SK-N-SH (cell line): ENCODE measurements at regions not wholly inside any gene's neighbourhood (a gene's known extent, or its start where the extent isn't known, plus 50 kb on each side); places are given as distances from the start of the nearest gene placed in this dataset.

Source experiments
- CTCF ChIA-PET: fragments of 300-600, 350-600 bp; formaldehyde crosslinking; extraction: SDS; loops from one replicate; lab custom pipeline; 2021; lab: Yijun Ruan, JAX
- POLR2A ChIA-PET: fragments of 350-600 bp; sonication (Branson Sonifier 250); formaldehyde crosslinking; extraction: SDS; loops from one replicate; lab custom pipeline; 2020; ENCODE audit warnings: antibody characterized with exemption, inconsistent platforms; lab: Yijun Ruan, JAX
- DNase-seq: peaks from one replicate; pipeline ENCODE4 v3.0.0; 2012
- H2AFZ ChIP-seq: fragments of 200-600 bp; sonication (generic); 2 replicates; pipeline ENCODE4 v1.8.1; 2016; ENCODE audit warnings: antibody characterized with exemption, mild to moderate bottlenecking, low read depth
- H3F3A ChIP-seq: fragments of 200-600 bp; sonication (generic); replicated peaks from 2 replicates; pipeline ENCODE3; 2016; ENCODE audit warnings: antibody characterized with exemption, mild to moderate bottlenecking; ENCODE audit not compliant: insufficient read depth
- H3K27ac ChIP-seq, 2 experiments: fragments of 200-500 bp in 1 of 2; fragments of 200-600 bp in 1 of 2; sonication (Bioruptor generic) in 1 of 2; sonication (generic), shearing (Covaris generic) in 1 of 2; 2 replicates each; pipeline versions ENCODE4 v1.5.1 to v1.6.1; 2014 to 2016; ENCODE audit warnings: low read depth in 2 of 2, inconsistent platforms in 1 of 2, low read length in 1 of 2, mild to moderate bottlenecking in 1 of 2, mixed read lengths in 1 of 2
- H3K27me3 ChIP-seq: fragments of 200-600 bp; sonication (generic), shearing (Covaris generic); 2 replicates; pipeline ENCODE4 v1.6.1; 2016; ENCODE audit warnings: mixed run types; ENCODE audit not compliant: insufficient read depth
- H3K36me3 ChIP-seq, 2 experiments: fragments of 200-500 bp in 1 of 2; fragments of 200-600 bp in 1 of 2; sonication (Bioruptor generic) in 1 of 2; sonication (generic) in 1 of 2; replicated peaks in 1 of 2; 2 replicates each; pipeline versions ENCODE3 to v1.5.1; 2014 to 2016; ENCODE audit warnings: low read length in 1 of 2, mild to moderate bottlenecking in 1 of 2; ENCODE audit not compliant: insufficient read depth in 2 of 2, control insufficient read depth in 1 of 2
- H3K4me1 ChIP-seq, 2 experiments: fragments of 200-500 bp in 1 of 2; fragments of 200-600 bp in 1 of 2; sonication (Bioruptor generic) in 1 of 2; sonication (generic), shearing (Covaris generic) in 1 of 2; 2 replicates each; pipeline versions ENCODE4 v1.5.1 to v1.6.1; 2014 to 2016; ENCODE audit warnings: low read depth in 1 of 2, low read length in 1 of 2, mixed run types in 1 of 2; ENCODE audit not compliant: insufficient read depth in 2 of 2, control insufficient read depth in 1 of 2
- H3K4me2 ChIP-seq: fragments of 200-600 bp; sonication (generic), shearing (Covaris generic); 2 replicates; pipeline ENCODE4 v1.6.1; 2017; ENCODE audit warnings: mixed run types
- H3K4me3 ChIP-seq, 2 experiments: fragments of 200-500 bp in 1 of 2; fragments of 200-600 bp in 1 of 2; sonication (Bioruptor generic) in 1 of 2; sonication (generic), shearing (Covaris generic) in 1 of 2; 2 replicates each; pipeline versions ENCODE4 v1.5.1 to v1.8.1; 2014 to 2016; ENCODE audit warnings: low read depth in 2 of 2, inconsistent platforms in 1 of 2, low read length in 1 of 2, mild to moderate bottlenecking in 1 of 2, mixed read lengths in 1 of 2, moderate library complexity in 1 of 2
- H3K79me2 ChIP-seq: fragments of 200-600 bp; sonication (generic); 2 replicates; pipeline ENCODE4 v1.8.1; 2017; ENCODE audit warnings: mild to moderate bottlenecking; ENCODE audit not compliant: insufficient read depth
- H3K9ac ChIP-seq: fragments of 200-600 bp; sonication (generic); 2 replicates; pipeline ENCODE4 v1.6.1; 2017; ENCODE audit warnings: mixed run types
- H3K9me2 ChIP-seq: fragments of 200-600 bp; sonication (generic); 2 replicates; pipeline ENCODE4 v1.6.1; 2017; ENCODE audit warnings: mixed run types
- H3K9me3 ChIP-seq: fragments of 200-600 bp; sonication (generic); 2 replicates; pipeline ENCODE4 v1.6.1; 2017; ENCODE audit warnings: mixed run types, mild to moderate bottlenecking, moderate library complexity
- H4K20me1 ChIP-seq: fragments of 200-600 bp; sonication (generic); 2 replicates; pipeline ENCODE4 v1.6.1; 2017; ENCODE audit warnings: mild to moderate bottlenecking, mixed run types; ENCODE audit not compliant: insufficient read depth
- ELF1 ChIP-seq: IDR thresholded peaks from 2 replicates; pipeline ENCODE4 v1.4.0; 2012
- EZH2phosphoT487 ChIP-seq: fragments of 200-600 bp; sonication (generic); IDR thresholded peaks from 2 replicates; pipeline ENCODE4 v1.6.1; 2017; ENCODE audit warnings: low read depth, mixed run types, mild to moderate bottlenecking, antibody characterized with exemption, moderate library complexity, borderline replicate concordance
- FOSL2 ChIP-seq: IDR thresholded peaks from 2 replicates; pipeline ENCODE4 v1.4.0; 2012; ENCODE audit warnings: low read depth, mild to moderate bottlenecking, moderate library complexity, borderline replicate concordance
- FOXM1 ChIP-seq: IDR thresholded peaks from 2 replicates; pipeline ENCODE4 v1.4.0; 2012; ENCODE audit warnings: low read depth, mild to moderate bottlenecking
- GABPA ChIP-seq: IDR thresholded peaks from 2 replicates; pipeline ENCODE4 v1.4.0; 2012; ENCODE audit warnings: low read depth, mild to moderate bottlenecking
- GATA2 ChIP-seq: sonication (generic); formaldehyde crosslinking; IDR thresholded peaks from 2 replicates; pipeline ENCODE4 v1.5.0; 2020; ENCODE audit warnings: mild to moderate bottlenecking, missing genetic modification reagents
- MAX ChIP-seq: IDR thresholded peaks from 2 replicates; pipeline ENCODE4 v1.4.0; 2012; ENCODE audit warnings: low read depth
- MXI1 ChIP-seq: IDR thresholded peaks from 2 replicates; pipeline ENCODE4 v1.6.1; 2012; ENCODE audit warnings: mild to moderate bottlenecking, low read depth, low read length, improper control_type of control experiment
- NFIC ChIP-seq: IDR thresholded peaks from 2 replicates; pipeline ENCODE4 v1.4.0; 2012; ENCODE audit warnings: borderline replicate concordance
- NRF1 ChIP-seq: IDR thresholded peaks from 2 replicates; pipeline ENCODE4 v1.6.1; 2012; ENCODE audit warnings: low read depth, mild to moderate bottlenecking, low read length
- PBX3 ChIP-seq: IDR thresholded peaks from 2 replicates; pipeline ENCODE4; 2012
- RAD21 ChIP-seq: IDR thresholded peaks from 2 replicates; pipeline ENCODE4 v1.6.1; 2012; ENCODE audit warnings: mild to moderate bottlenecking, low read length
- RCOR1 ChIP-seq: fragments of 150-350 bp; IDR thresholded peaks from 2 replicates; pipeline ENCODE4 v1.6.1; 2017; ENCODE audit warnings: antibody characterized with exemption, low read length
- REST ChIP-seq: IDR thresholded peaks from 2 replicates; pipeline ENCODE4 v1.6.1; 2012; ENCODE audit warnings: mild to moderate bottlenecking, low read depth, low read length, moderate library complexity
- RXRA ChIP-seq: IDR thresholded peaks from 2 replicates; pipeline ENCODE4 v1.4.0; 2012; ENCODE audit warnings: low read depth, mild to moderate bottlenecking, borderline replicate concordance
- SIN3A ChIP-seq: IDR thresholded peaks from 2 replicates; pipeline ENCODE4 v1.6.1; 2012; ENCODE audit warnings: low read depth, mild to moderate bottlenecking, low read length, moderate library complexity, borderline replicate concordance
- SMC3 ChIP-seq: IDR thresholded peaks from 2 replicates; pipeline ENCODE4 v1.6.1; 2012; ENCODE audit warnings: low read depth, low read length, improper control_type of control experiment
- TAF1 ChIP-seq: IDR thresholded peaks from 2 replicates; pipeline ENCODE4 v1.6.1; 2012; ENCODE audit warnings: low read depth, mild to moderate bottlenecking, low read length, moderate library complexity, borderline replicate concordance
- TCF12 ChIP-seq: IDR thresholded peaks from 2 replicates; pipeline ENCODE4 v1.4.0; 2012
- ZBTB33 ChIP-seq: IDR thresholded peaks from 2 replicates; pipeline ENCODE4 v1.4.0; 2012; ENCODE audit warnings: low read depth, borderline replicate concordance
- WGBS: methylation state at CpG from one replicate; pipeline ENCODE4 v1.1.6; 2017; ENCODE audit warnings: low lambda C conversion rate; 5-methylcytosine and 5-hydroxymethylcytosine counted together

GRCh38 chr2:12605936-12606335 lies 110.8 kb upstream of the TRIB2 start:
- H3K4me2 ChIP-seq, result peak overlapping the region; percentile 58; the same call in 1 of the 2 replicates
- peak overlapping the region; percentile 26; the same call in 1 of the 2 replicates for H2AFZ ChIP-seq
- H3K27me3 ChIP-seq, result no peaks in the 10 kb centered on the region
- DNase-seq, result no peak
- 46% methylated on average over 2 of the region's 2 CpGs for WGBS
- H3K9ac ChIP-seq, result peak overlapping the region; percentile 29; the same call in 1 of the 2 replicates
- ChIA-PET POLR2A (no interaction called here), CTCF (interaction anchor here (0.9 to 3.4 kb wide), 8 partner anchors 9 to 777 kb away, joined by 3 to 17 read pairs (median 4); partner anchors contain the start of gene TRIB2)
- peak; percentile 21; the same call in 1 of the 2 replicates for TF ChIP-seq NFIC
- TF ChIP-seq GABPA, result no peak
- no peak for TF ChIP-seq TCF12
- no peak for TF ChIP-seq EZH2phosphoT487
- TF ChIP-seq RCOR1, result no peak
- H3K36me3 ChIP-seq, result no peaks in the 10 kb centered on the region
- no peaks in the 10 kb centered on the region for H4K20me1 ChIP-seq
- no peaks in the 10 kb centered on the region for H3K9me2 ChIP-seq
- peak overlapping the region; percentile 84 to 94 for H3K27ac ChIP-seq
- H3K4me3 ChIP-seq, result no peak overlapping the region
- no peaks in the 10 kb centered on the region for H3K79me2 ChIP-seq
- H3K4me1 ChIP-seq, result peaks cover 26 to 47% of the 10 kb centered on the region in 2 experiments
- peaks cover 20% of the 10 kb centered on the region for H3F3A ChIP-seq
- H3K9me3 ChIP-seq, result no peaks in the 10 kb centered on the region

GRCh38 chr2:12606472-12607000 lies 110.2 kb upstream of the TRIB2 start:
- H3K36me3 ChIP-seq, result no peaks in the 10 kb centered on the region
- H3K9me3 ChIP-seq, result no peaks in the 10 kb centered on the region
- peak overlapping the region; percentile 26 for H2AFZ ChIP-seq
- H3K4me3 ChIP-seq, result peak overlapping the region in 1 of 2 experiments; percentile 5; a peak in 1 of 4 replicates
- H3K27ac ChIP-seq, result peak overlapping the region; percentile 84 to 94
- H3K4me1 ChIP-seq, result peaks cover 23 to 47% of the 10 kb centered on the region in 2 experiments
- DNase-seq, result peak; percentile 70
- no peaks in the 10 kb centered on the region for H3K27me3 ChIP-seq
- H3K79me2 ChIP-seq, result no peaks in the 10 kb centered on the region
- ChIA-PET POLR2A (no interaction called here), CTCF (interaction anchor here (0.8 to 3.4 kb wide), 9 partner anchors 8 to 777 kb away, joined by 3 to 17 read pairs (median 4); partner anchors contain the start of gene TRIB2)
- 5% methylated on average over 5 of the region's 5 CpGs for WGBS
- peak overlapping the region; percentile 58 for H3K4me2 ChIP-seq
- no peaks in the 10 kb centered on the region for H4K20me1 ChIP-seq
- no peaks in the 10 kb centered on the region for H3K9me2 ChIP-seq
- H3F3A ChIP-seq, result peaks cover 20% of the 10 kb centered on the region
- H3K9ac ChIP-seq, result peak overlapping the region; percentile 29; the same call in 1 of the 2 replicates
- TF ChIP-seq MAX (0 out of 2 replicates have a peak, but pooled peaks have one; percentile 26), MXI1 (0 out of 2 replicates have a peak, but pooled peaks have one; percentile 28), GABPA (0 out of 2 replicates have a peak, but pooled peaks have one; percentile 11), RCOR1 (peak; percentile 57; the same call in 1 of the 2 replicates), GATA2 (no peak), FOXM1 (no peak), SMC3 (peak; percentile 47), ZBTB33 (no peak), ELF1 (no peak), SIN3A (0 out of 2 replicates have a peak, but pooled peaks have one; percentile 51), EZH2phosphoT487 (no peak), TCF12 (peak; percentile 98), PBX3 (peak; percentile 53; the same call in 1 of the 2 replicates), RXRA (no peak), FOSL2 (peak; percentile 17; the same call in 1 of the 2 replicates), RAD21 (peak; percentile 38), TAF1 (peak; percentile 62), NRF1 (no peak), REST (peak; percentile 33; the same call in 1 of the 2 replicates)
